ENCODE measurements at regions not wholly inside any gene's neighbourhood (a gene's known extent, or its start where the extent isn't known, plus 50 kb on each side); places are given as distances from the start of the nearest gene placed in this dataset.

DNA sequence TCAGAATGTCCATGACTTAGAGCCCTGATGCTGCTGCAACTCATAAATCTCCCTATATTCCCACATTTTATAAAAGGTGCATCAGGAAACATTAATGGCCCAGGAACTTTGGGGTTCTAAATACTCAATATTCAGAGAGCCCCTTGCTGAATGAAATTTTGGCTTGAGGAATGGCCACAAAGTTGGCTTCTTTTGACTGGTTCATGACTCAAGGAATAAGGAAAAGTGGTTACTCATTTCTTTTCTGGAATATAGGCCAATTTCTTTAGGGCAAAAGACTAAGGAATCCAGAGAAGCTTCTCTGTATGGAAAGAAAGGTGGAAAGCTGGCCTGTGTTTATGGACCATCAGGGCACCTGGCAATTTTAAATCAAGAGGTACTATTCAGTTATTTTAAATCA, 308.9 kb upstream of the NT5C1B start:
- TF ChIP-seq, protein P1, sequence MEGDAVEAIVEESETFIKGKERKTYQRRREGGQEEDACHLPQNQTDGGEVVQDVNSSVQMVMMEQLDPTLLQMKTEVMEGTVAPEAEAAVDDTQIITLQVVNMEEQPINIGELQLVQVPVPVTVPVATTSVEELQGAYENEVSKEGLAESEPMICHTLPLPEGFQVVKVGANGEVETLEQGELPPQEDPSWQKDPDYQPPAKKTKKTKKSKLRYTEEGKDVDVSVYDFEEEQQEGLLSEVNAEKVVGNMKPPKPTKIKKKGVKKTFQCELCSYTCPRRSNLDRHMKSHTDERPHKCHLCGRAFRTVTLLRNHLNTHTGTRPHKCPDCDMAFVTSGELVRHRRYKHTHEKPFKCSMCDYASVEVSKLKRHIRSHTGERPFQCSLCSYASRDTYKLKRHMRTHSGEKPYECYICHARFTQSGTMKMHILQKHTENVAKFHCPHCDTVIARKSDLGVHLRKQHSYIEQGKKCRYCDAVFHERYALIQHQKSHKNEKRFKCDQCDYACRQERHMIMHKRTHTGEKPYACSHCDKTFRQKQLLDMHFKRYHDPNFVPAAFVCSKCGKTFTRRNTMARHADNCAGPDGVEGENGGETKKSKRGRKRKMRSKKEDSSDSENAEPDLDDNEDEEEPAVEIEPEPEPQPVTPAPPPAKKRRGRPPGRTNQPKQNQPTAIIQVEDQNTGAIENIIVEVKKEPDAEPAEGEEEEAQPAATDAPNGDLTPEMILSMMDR (IDR thresholded peaks at IDR 0.05) = no peak
- no peaks in the 10 kb centered on the region for H3K4me1 ChIP-seq (ENCODE audit: low read depth)
- DNase-seq (no peak), ATAC-seq (no peak)
- H3K4me3 ChIP-seq = no peak overlapping the region
- intact Hi-C loops (cut with DNase I, micrococcal nuclease) = no loop called here
- H3K36me3 ChIP-seq (ENCODE audit: low read depth) = no peaks in the 10 kb centered on the region
- no peaks in the 10 kb centered on the region for H3K9me3 ChIP-seq

DNA sequence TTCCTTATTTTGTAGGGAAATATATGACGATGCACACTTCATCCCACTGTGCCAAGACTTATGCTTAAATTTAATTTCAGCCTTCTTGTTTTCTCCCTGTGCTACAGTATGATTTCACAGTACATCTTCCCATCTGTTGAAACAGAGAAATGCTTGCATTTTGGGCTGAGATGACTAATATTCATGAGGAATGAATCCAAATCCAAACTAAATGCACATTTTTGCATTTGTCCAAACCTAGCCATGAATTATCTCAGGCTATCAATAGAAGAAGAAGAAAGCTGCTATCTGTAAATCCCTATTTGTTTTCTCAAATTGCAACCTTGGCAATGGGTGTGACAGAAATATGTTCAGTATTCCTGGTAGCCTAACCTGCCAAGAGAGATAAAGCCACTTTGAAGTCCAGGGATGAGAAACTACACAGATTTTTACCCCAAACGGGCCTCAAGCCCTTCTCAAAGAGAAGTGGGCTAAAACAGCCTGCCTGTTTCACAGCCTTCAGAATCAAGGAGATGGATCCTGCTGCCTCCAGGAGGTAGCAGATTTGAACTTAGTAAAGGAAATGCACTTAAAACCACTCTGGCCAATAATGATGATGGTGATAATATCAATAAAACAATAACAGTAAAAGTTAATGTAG, 306.9 kb upstream of the NT5C1B start:
- no peaks in the 10 kb centered on the region for H3K4me1 ChIP-seq (ENCODE audit: low read depth)
- no peaks in the 10 kb centered on the region for H3K36me3 ChIP-seq (ENCODE audit: low read depth)
- intact Hi-C loops (cut with DNase I, micrococcal nuclease) = no loop called here
- no peak overlapping the region for H3K4me3 ChIP-seq
- TF ChIP-seq, protein P1 (IDR thresholded peaks at IDR 0.05) = no peak
- H3K9me3 ChIP-seq = no peaks in the 10 kb centered on the region
- DNase-seq = no peak
- no peak for ATAC-seq

DNA sequence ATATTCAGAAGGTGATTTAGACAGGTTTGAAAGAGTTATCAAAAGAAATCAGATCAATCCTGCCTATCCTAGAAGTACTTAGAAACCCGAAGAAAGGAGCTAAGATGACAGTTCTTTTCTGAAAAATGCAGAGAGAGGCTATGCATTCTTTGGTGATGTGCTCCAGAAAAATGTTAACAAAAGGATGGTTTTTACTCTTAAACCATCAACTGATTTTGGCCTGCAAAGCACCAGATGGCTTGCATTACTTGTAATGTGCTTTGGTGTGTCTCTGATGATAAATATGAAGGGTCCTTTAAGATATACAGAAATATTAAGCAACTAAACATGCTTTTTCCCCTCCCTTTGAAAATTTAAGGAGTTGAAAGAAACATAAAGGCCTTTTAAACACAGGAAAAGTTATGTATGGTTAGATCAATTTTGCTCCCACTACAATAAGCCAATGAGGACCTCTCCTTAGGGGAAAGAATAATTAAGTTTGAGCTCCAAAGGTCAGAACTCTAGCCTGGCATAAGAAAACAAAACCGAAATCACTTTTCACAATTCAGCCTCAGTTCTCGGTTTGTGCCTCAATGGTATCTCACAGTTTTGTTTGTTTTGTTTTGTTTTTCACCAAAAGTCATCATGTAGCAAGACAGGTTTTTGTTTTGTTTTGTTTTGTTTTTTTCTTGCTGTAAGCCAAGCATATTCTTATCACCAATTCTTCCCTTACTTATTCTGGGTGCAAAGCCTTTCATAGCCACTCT, 302.4 kb upstream of the NT5C1B start:
- DNase-seq = no peak
- Histone ChIP-seq H3K9me3 (no peaks in the 10 kb centered on the region), H3K36me3 (ENCODE audit: low read depth) (no peaks in the 10 kb centered on the region), H3K4me3 (no peak overlapping the region), H3K4me1 (ENCODE audit: low read depth) (no peaks in the 10 kb centered on the region)
- intact Hi-C loops (cut with DNase I, micrococcal nuclease) = no loop called here
- TF ChIP-seq, protein P1 (IDR thresholded peaks at IDR 0.05) = no peak
- ATAC-seq = no peak

DNA sequence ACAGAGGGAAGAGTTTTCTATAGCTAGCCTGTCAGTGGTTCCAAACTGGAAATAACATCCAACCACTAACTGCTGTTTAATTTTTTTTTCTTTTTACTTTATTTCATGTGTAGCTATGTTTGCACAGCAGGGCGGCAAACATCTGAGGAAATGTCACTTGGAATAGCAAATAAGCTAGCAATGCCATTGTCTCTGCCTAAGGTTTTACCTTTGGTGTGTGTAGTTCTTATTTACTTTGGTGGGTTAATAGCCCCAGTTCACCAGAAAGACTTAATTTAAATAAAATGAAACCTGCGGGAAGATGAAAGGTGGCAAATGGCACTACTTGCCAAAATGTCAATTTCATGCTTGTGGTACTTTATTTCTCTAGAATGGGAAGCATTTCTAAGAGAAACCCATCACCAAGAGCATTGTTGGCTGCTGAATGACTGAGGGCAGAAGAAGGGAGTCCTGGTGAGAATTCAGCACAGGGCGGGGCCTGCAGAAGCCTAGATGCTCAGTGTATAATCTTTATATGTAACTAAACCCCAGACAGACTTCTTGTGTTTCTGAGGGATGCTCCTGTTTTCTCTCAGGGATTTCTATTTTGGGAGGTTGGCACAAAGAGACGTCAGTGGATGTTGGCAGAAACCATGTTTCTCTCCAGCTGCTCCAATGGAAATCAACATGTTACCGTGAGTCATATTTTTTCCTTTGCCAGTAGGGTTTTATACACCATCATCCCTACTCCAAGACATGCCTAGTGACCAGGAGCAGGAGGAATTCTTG, 300.4 kb upstream of the NT5C1B start:
- ATAC-seq (no peak), DNase-seq (no peak)
- Histone ChIP-seq H3K9me3 (no peaks in the 10 kb centered on the region), H3K4me3 (no peak overlapping the region), H3K4me1 (ENCODE audit: low read depth) (no peaks in the 10 kb centered on the region), H3K36me3 (ENCODE audit: low read depth) (no peaks in the 10 kb centered on the region)
- intact Hi-C loops (cut with DNase I, micrococcal nuclease) = no loop called here
- TF ChIP-seq, protein P1 (IDR thresholded peaks at IDR 0.05) = no peak

DNA sequence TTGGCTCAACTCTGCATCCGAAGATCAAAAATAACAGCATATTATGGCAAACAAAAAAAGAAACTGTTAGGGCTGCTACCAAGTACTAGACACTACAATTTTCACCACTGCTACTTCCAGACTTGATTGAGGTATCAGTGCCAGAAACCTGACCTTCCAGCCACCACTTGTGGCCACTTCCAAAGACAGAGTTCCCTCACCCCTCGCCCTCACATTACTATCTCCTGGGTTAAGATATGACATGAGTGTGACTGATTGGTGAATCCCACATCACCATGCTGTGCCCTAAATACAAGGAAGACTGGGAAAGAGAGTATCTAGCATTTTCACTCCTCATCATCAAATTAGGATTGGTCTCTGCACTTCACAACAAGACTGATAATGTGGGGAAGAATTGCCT, 296.1 kb upstream of the NT5C1B start:
- ATAC-seq (no peak), DNase-seq (no peak)
- TF ChIP-seq, protein P1 (IDR thresholded peaks at IDR 0.05) = no peak
- Histone ChIP-seq H3K4me3 (no peak overlapping the region), H3K9me3 (no peaks in the 10 kb centered on the region), H3K4me1 (ENCODE audit: low read depth) (no peaks in the 10 kb centered on the region), H3K36me3 (ENCODE audit: low read depth) (no peaks in the 10 kb centered on the region)
- intact Hi-C loops (cut with DNase I, micrococcal nuclease) = no loop called here
